ENCODE measurements at regions not wholly inside any gene's neighbourhood (a gene's known extent, or its start where the extent isn't known, plus 50 kb on each side); places are given as distances from the start of the nearest gene placed in this dataset.

GRCh38 chrX:45959567-45959966 is 585.7 kb downstream of the ZNF674 start:
- no peak for TF ChIP-seq CTCF (IDR thresholded peaks at IDR 0.05)
- TF ChIP-seq EZH2 (IDR thresholded peaks at IDR 0.05) = no peak

All from neural progenitor cell (in vitro differentiated cells).